HG02938 (cell line): ENCODE measurements at regions not wholly inside any gene's neighbourhood (a gene's known extent, or its start where the extent isn't known, plus 50 kb on each side); places are given as distances from the start of the nearest gene placed in this dataset.
A peak's percentile ranks its signal among the peaks of the same experiment; 100 is the strongest.
"Not testable (repeated sequence)": the region's sequence is repeated elsewhere in the genome, so short reads cannot be mapped to it uniquely, and the experiment has no call there.

Experiments used
- ATAC-seq: cut with Tn5 transposase; IDR thresholded peaks from one replicate; pipeline ENCODE4 v1.9.1; 2021; ENCODE audit warnings: mild to moderate bottlenecking, moderate library complexity; ENCODE audit not compliant: unreplicated experiment

- ATAC-seq = no peak
These were observed 561.1 kb downstream of the KCTD16 start for GRCh38 chr5:144731786-144732185.

GRCh38 chr5:144712090-144712489, 541.4 kb downstream of the KCTD16 start:
- peak; percentile 95 for ATAC-seq

GRCh38 chr5:144711172-144711571, 540.5 kb downstream of the KCTD16 start:
- ATAC-seq = no peak

GRCh38 chr5:144710637-144711036, 540.0 kb downstream of the KCTD16 start:
- ATAC-seq = no peak

GRCh38 chr5:144703776-144704175, 533.1 kb downstream of the KCTD16 start:
- ATAC-seq = no peak

GRCh38 chr5:144698484-144698883, 527.8 kb downstream of the KCTD16 start:
- ATAC-seq = no peak

- no peak for ATAC-seq
These were observed 527.2 kb downstream of the KCTD16 start for GRCh38 chr5:144697847-144698262.

GRCh38 chr5:144691936-144692335, 521.3 kb downstream of the KCTD16 start:
- no peak for ATAC-seq

- ATAC-seq = no peak
These were observed 514.2 kb downstream of the KCTD16 start for GRCh38 chr5:144684899-144685298.

- ATAC-seq = no peak
These were observed 510.0 kb downstream of the KCTD16 start for GRCh38 chr5:144680711-144681110.

- no peak for ATAC-seq
These were observed 500.4 kb downstream of the KCTD16 start for GRCh38 chr5:144671066-144671465.

GRCh38 chr5:144659634-144660227, 489.1 kb downstream of the KCTD16 start:
- ATAC-seq = no peak

- ATAC-seq = no peak
These were observed 473.6 kb downstream of the KCTD16 start for GRCh38 chr5:144644317-144644716.

GRCh38 chr5:144638787-144639186, 468.1 kb downstream of the KCTD16 start:
- no peak for ATAC-seq

- ATAC-seq = no peak
These were observed 463.5 kb downstream of the KCTD16 start for GRCh38 chr5:144634138-144634537.

GRCh38 chr5:144598451-144599068, 427.9 kb downstream of the KCTD16 start:
- no peak for ATAC-seq

- ATAC-seq = no peak
These were observed 425.8 kb downstream of the KCTD16 start for GRCh38 chr5:144596517-144596916.

GRCh38 chr5:144594919-144595318, 424.2 kb downstream of the KCTD16 start:
- no peak for ATAC-seq

- ATAC-seq = not testable (repeated sequence)
These were observed 423.6 kb downstream of the KCTD16 start for GRCh38 chr5:144594234-144594633.

GRCh38 chr5:144585681-144586080, 415.0 kb downstream of the KCTD16 start:
- no peak for ATAC-seq

- ATAC-seq = no peak
These were observed 413.1 kb downstream of the KCTD16 start for GRCh38 chr5:144583541-144584449.

GRCh38 chr5:144582066-144582465, 411.4 kb downstream of the KCTD16 start:
- no peak for ATAC-seq
